RCC 7860 (cell line): ENCODE measurements at regions not wholly inside any gene's neighbourhood (a gene's known extent, or its start where the extent isn't known, plus 50 kb on each side); places are given as distances from the start of the nearest gene placed in this dataset.
"Not testable (repeated sequence)": the region's sequence is repeated elsewhere in the genome, so short reads cannot be mapped to it uniquely, and the experiment has no call there.

Experiments used
- DNase-seq: peaks from one replicate; pipeline ENCODE4 v3.0.0-alpha.2; 2015; ENCODE audit warnings: low spot score
- FAIRE-seq: peaks from 2 replicates; lab custom pipeline; 2012; peaks lifted over from hg19 to GRCh38; lab: Jason Lieb, UNC

- no peak for DNase-seq
- no peak for FAIRE-seq
These were observed 58.6 kb downstream of the MAGEA10 start for GRCh38 chrX:152079768-152080167.

- no peak for FAIRE-seq
- DNase-seq, result no peak
These were observed 64.2 kb downstream of the MAGEA10 start for GRCh38 chrX:152074163-152074562.

- DNase-seq, result peak; percentile 69
- peak; percentile 76 for FAIRE-seq
These were observed 66.1 kb downstream of the MAGEA10 start for GRCh38 chrX:152072236-152072635.

- no peak for FAIRE-seq
- DNase-seq, result no peak
These were observed 68.2 kb downstream of the MAGEA10 start for GRCh38 chrX:152070144-152070543.

- FAIRE-seq (no peak), DNase-seq (no peak)
These were observed 76.8 kb downstream of the MAGEA10 start for GRCh38 chrX:152061557-152061956.

GRCh38 chrX:152061083-152061482 lies 77.3 kb downstream of the MAGEA10 start:
- DNase-seq, result no peak
- no peak for FAIRE-seq

- DNase-seq, FAIRE-seq: not testable (repeated sequence)
These were observed 76.1 kb upstream of the GABRE start for GRCh38 chrX:152050623-152051022.

GRCh38 chrX:152044383-152044782 lies 69.9 kb upstream of the GABRE start:
- DNase-seq, result no peak
- FAIRE-seq, result no peak

- FAIRE-seq (no peak), DNase-seq (no peak)
These were observed 64.3 kb upstream of the GABRE start for GRCh38 chrX:152038804-152039203.

GRCh38 chrX:152037183-152037582 lies 62.7 kb upstream of the GABRE start:
- FAIRE-seq (no peak), DNase-seq (no peak)

GRCh38 chrX:152031346-152031745 lies 56.9 kb upstream of the GABRE start:
- FAIRE-seq, DNase-seq: not testable (repeated sequence)

- FAIRE-seq (no peak), DNase-seq (no peak)
These were observed 54.1 kb upstream of the GABRE start for GRCh38 chrX:152028579-152028978.

- DNase-seq (no peak), FAIRE-seq (no peak)
These were observed 51.4 kb upstream of the GABRE start for GRCh38 chrX:152025656-152026440.

- no peak for FAIRE-seq
- no peak for DNase-seq
These were observed 50.2 kb upstream of the GABRE start for GRCh38 chrX:152024710-152025109.
